ENCODE measurements at regions not wholly inside any gene's neighbourhood (a gene's known extent, or its start where the extent isn't known, plus 50 kb on each side); places are given as distances from the start of the nearest gene placed in this dataset.

DNA sequence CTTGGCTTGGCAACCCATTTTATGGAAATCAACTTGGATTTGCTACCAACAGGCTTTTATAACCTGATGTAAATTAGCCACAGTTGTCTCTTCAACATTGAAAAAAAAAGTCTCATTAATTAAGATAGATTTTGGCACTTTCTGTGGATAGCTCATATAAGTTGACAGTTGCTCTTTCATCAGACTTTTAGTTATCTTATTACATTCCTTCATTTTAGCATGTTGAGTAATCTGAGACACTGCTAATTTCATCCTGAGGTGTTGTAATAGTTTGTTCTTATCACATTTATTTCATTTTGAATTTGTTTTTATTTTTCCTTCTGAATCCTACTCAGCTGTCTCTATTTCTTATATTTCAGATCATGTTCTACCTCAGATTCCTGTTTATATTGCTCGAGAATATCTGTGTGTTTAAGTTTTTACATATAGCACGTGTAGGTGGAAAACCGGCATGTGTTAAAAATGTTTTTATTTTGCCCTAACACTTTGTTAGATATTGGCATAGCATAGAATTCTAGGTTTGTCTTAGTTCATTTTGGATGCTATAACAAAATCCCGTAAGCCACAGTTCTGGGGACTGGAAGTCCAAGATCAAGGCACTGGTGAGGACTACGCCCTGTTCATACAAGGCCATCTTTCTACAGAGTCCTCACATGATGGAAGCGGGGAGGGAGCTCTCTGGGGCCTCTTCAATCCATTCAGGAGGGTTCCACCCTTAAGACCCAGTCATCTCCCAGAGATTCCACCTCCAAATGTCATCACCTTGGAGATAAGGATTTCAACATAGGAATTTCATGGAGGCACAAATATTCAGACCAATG lies 239.4 kb downstream of the COL4A1 start:
- Histone ChIP-seq H3K9ac (replicated peaks in 1 of 4; ENCODE audit: extremely low read depth in 1 of 4, low read depth in 3 of 4, low read length in 3 of 4) (no peak overlapping the region), H2BK15ac (ENCODE audit: low read length) (no peak overlapping the region), H2BK5ac (ENCODE audit: low read depth, low read length) (no peak overlapping the region), H4K20me1 (replicated peaks in 1 of 2; ENCODE audit: control insufficient read depth in 1 of 2, insufficient read depth in 2 of 2, low read length in 2 of 2) (no peaks in the 10 kb centered on the region), H4K5ac (ENCODE audit: insufficient read length, low read depth, low read length) (no peak overlapping the region), H2AFZ (ENCODE audit: low read length) (no peak overlapping the region), H3K4ac (replicated peaks; ENCODE audit: insufficient read length, low read depth, low read length) (no peak overlapping the region), H3K9me3 (ENCODE audit: insufficient read depth in 2 of 2, low read depth in 1 of 2, low read length in 1 of 2) (no peaks in the 10 kb centered on the region), H3K79me2 (ENCODE audit: control insufficient read depth in 1 of 2, insufficient read depth in 2 of 2, low read length in 2 of 2) (no peaks in the 10 kb centered on the region), H2BK120ac (replicated peaks; ENCODE audit: low read depth, low read length) (no peak overlapping the region), H3K4me1 (replicated peaks in 1 of 4; ENCODE audit: control insufficient read depth in 3 of 4, insufficient read depth in 4 of 4, low read length in 3 of 4) (no peaks in the 10 kb centered on the region; a peak in 1 of 7 replicates), H3K27ac (ENCODE audit: low read depth, low read length) (no peak overlapping the region), H3K23ac (ENCODE audit: insufficient read length) (no peak overlapping the region), H2AK5ac (ENCODE audit: low read depth, low read length) (no peak overlapping the region), H3K18ac (ENCODE audit: extremely low read depth, low read length) (no peak overlapping the region), H4K8ac (ENCODE audit: extremely low read depth, insufficient read depth, low read length) (no peak overlapping the region), H2BK12ac (ENCODE audit: low read depth, low read length) (no peak overlapping the region), H4K91ac (replicated peaks; ENCODE audit: insufficient read length, low read length) (no peak overlapping the region), H3K14ac (ENCODE audit: insufficient read length) (no peak overlapping the region), H3K79me1 (ENCODE audit: low read depth, low read length) (no peaks in the 10 kb centered on the region), H3K27me3 (replicated peaks in 1 of 4; ENCODE audit: control insufficient read depth in 3 of 4, extremely low read depth in 1 of 4, insufficient read depth in 3 of 4, low read length in 3 of 4) (no peaks in the 10 kb centered on the region; a peak in 1 of 7 replicates), H3K56ac (replicated peaks; ENCODE audit: insufficient read length, low read depth, low read length) (no peak overlapping the region), H2BK20ac (ENCODE audit: low read length) (no peak overlapping the region), H3K36me3 (ENCODE audit: control insufficient read depth in 2 of 4, insufficient read depth in 4 of 4, low read length in 3 of 4) (no peaks in the 10 kb centered on the region), H3K23me2 (ENCODE audit: low read depth, low read length) (no peaks in the 10 kb centered on the region), H3K4me2 (ENCODE audit: insufficient read depth in 1 of 2, low read depth in 2 of 2, low read length in 2 of 2) (no peak overlapping the region), H3K4me3 (ENCODE audit: extremely low read depth in 1 of 4, insufficient read depth in 2 of 4, low read depth in 3 of 4, low read length in 4 of 4) (no peak overlapping the region)
- WGBS, 2 experiments (ENCODE audit: extremely low coverage in 1 of 2, insufficient coverage in 1 of 2, insufficient read length in 1 of 2, insufficient replicate concordance in 2 of 2, low coverage in 1 of 2, low lambda C conversion rate in 2 of 2, missing lambda C conversion rate in 1 of 2): 92% methylated on average over 6 of the region's 6 CpGs; no CpG with 5 or more reads in 1 of the 2 experiments
- TF ChIP-seq, protein P1, sequence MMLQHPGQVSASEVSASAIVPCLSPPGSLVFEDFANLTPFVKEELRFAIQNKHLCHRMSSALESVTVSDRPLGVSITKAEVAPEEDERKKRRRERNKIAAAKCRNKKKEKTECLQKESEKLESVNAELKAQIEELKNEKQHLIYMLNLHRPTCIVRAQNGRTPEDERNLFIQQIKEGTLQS (IDR thresholded peaks at IDR 0.05; ENCODE audit: insufficient read depth, low read depth, low read length): no peak
- TF ChIP-seq MAFK (IDR thresholded peaks at IDR 0.05; ENCODE audit: low read depth, low read length) (no peak), TEAD4 (IDR thresholded peaks at IDR 0.05; ENCODE audit: low read depth, low read length) (no peak), CHD1 (IDR thresholded peaks at IDR 0.05; ENCODE audit: low read depth, low read length) (no peak), TBP (IDR thresholded peaks at IDR 0.05; ENCODE audit: low read depth, low read length) (no peak), FOSL1 (IDR thresholded peaks at IDR 0.05; ENCODE audit: insufficient read depth, low read depth, low read length) (no peak), CBX5 (IDR thresholded peaks at IDR 0.05; ENCODE audit: low read depth, low read length) (no peak), SP4 (IDR thresholded peaks at IDR 0.05; ENCODE audit: low read length) (no peak), JUND (IDR thresholded peaks at IDR 0.05; ENCODE audit: low read length) (no peak), POLR2AphosphoS5 (IDR thresholded peaks at IDR 0.05; ENCODE audit: low read depth, low read length) (no peak), SP2 (IDR thresholded peaks at IDR 0.05; ENCODE audit: low read length) (no peak), CREB1 (IDR thresholded peaks at IDR 0.05) (no peak)
- TF ChIP-seq, protein P2, sequence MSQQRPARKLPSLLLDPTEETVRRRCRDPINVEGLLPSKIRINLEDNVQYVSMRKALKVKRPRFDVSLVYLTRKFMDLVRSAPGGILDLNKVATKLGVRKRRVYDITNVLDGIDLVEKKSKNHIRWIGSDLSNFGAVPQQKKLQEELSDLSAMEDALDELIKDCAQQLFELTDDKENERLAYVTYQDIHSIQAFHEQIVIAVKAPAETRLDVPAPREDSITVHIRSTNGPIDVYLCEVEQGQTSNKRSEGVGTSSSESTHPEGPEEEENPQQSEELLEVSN (IDR thresholded peaks at IDR 0.05): no peak
- FAIRE-seq (no peak), DNase-seq (ENCODE audit: low read depth in 1 of 2, low spot score in 2 of 2) (no peak)
- ChIA-PET CTCF (ENCODE audit: partially characterized antibody) (interaction anchor here (1.0 kb wide), 1 partner anchor 255 kb away, joined by 3 read pairs; no protein-coding TSS in a partner anchor), POLR2A (ENCODE audit: partially characterized antibody) (no interaction called here)

All from H1 (cell line).